ENCODE measurements at regions not wholly inside any gene's neighbourhood (a gene's known extent, or its start where the extent isn't known, plus 50 kb on each side); places are given as distances from the start of the nearest gene placed in this dataset.
"Not testable (repeated sequence)": the region's sequence is repeated elsewhere in the genome, so short reads cannot be mapped to it uniquely, and the experiment has no call there.

GRCh38 chr7:14092331-14092730 lies 102.9 kb upstream of the ETV1 start:
- DNase-seq, result peak in 1 of 2 experiments; percentile 16

GRCh38 chr7:14085901-14086300 lies 96.4 kb upstream of the ETV1 start:
- no peak for DNase-seq

- no peak for DNase-seq
These were observed 94.3 kb upstream of the ETV1 start for GRCh38 chr7:14083761-14084160.

GRCh38 chr7:14073988-14074387 lies 84.5 kb upstream of the ETV1 start:
- DNase-seq, result no peak

GRCh38 chr7:14073543-14073942 lies 84.1 kb upstream of the ETV1 start:
- DNase-seq, result no peak

DNA sequence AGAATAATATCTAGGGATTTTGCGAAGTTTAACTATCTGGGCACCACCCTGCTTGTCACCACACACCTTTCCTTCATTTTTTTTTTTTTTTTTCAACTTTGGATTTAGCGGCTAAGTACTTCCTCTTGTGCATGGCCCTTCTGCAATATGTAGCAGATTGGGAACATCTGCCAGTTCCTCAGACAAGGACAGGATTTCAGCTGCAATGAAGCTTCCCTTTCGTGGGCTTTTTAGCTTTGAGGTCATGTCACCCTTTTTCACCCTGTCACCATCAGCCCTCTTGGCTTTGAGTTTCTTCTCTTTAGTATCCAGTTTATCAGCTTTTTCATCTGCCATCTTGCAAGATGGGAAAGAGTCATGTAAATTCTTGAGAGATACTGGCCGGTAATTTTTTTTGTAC lies 81.6 kb upstream of the ETV1 start:
- no peak for DNase-seq

GRCh38 chr7:14069961-14070360 lies 80.5 kb upstream of the ETV1 start:
- DNase-seq, result peak in 1 of 2 experiments; percentile 23

- not testable (repeated sequence) for DNase-seq
These were observed 77.3 kb upstream of the ETV1 start for GRCh38 chr7:14066783-14067182.

DNA sequence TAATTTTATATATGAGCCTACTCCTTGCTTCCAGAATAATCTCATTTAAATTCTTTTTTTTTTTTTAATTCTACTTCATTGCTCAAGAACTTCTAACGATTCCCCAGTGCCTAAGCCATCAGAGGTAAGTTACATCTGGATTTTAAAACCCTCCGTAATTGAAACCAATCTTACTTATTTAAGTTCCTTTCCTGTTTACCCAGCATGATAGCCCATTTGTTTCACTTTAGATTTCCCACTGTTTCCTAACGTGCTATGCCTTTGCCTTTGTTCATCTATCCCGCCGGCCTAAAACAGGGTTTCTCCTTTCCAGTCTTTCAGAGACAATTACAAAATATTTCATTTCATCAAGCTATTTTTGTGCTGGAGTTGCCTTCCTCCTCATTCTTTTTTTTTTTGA lies 75.8 kb upstream of the ETV1 start:
- no peak for DNase-seq

DNA sequence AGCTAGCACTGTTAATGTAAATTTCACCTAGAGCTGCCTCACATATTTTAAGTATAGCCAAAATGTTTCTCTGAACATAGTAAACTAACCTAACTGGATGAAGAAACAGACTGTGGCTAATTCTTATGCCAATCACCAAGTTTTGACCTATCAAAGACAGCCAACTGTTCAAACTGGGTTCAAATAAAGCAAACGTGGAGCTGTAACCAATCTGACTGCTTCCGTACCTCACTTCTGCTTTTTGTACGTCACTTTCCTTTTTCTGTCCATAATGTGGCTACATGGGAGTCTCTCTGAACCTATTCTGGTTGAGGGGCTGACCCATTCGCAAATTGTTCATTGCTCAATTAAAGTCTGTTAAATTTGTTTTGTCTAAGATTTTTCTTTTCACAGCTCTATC lies 66.3 kb upstream of the ETV1 start:
- no peak for DNase-seq

- DNase-seq, result no peak
These were observed 64.7 kb upstream of the ETV1 start for GRCh38 chr7:14054125-14054524.

GRCh38 chr7:14048889-14049288 lies 59.4 kb upstream of the ETV1 start:
- DNase-seq, result no peak

- DNase-seq, result no peak
These were observed 58.4 kb upstream of the ETV1 start for GRCh38 chr7:14047709-14048399.

DNA sequence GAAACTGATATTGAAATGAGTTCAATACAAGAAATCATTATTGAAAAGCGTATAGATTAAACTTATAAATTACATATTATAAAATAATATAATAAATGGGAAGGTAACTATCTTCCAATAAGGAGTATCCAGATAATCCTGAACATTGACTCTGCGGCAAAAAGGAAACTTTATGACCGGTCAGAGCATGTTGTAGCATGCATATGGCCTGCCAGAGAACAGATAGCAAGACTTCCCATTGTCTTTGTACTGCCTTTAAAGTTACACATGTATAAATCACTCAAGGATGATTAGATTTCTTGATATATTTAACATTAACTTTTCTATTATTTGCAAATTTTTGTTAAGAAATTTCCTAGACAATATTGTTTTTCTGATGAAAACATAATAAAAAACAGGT lies 56.2 kb upstream of the ETV1 start:
- DNase-seq, result no peak

DNA sequence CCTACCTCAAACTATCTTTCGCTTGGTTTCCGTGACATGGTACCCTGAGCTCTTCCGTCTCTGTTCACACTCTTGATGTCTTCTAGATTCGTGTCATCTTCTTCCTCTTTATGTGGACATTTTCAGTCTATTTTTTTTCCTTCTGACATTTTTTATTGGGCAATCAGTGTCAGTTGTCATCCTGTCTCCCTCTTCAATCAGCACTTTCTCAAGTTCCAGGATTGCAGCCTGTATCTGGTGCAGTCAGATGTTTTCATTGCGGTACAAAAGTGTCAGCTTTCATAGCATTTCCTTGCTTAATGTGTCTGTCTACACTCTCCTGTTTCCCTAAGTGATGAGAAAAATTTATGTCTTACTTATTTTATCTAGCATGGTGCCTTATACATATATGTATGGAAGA lies 51.1 kb upstream of the ETV1 start:
- no peak for DNase-seq

All from NCI-H2081 (cell line).